GM21526 (cell line): ENCODE measurements at regions not wholly inside any gene's neighbourhood (a gene's known extent, or its start where the extent isn't known, plus 50 kb on each side); places are given as distances from the start of the nearest gene placed in this dataset.
"Not testable (repeated sequence)": the region's sequence is repeated elsewhere in the genome, so short reads cannot be mapped to it uniquely, and the experiment has no call there.

Experiments used
- ATAC-seq: cut with Tn5 transposase; IDR thresholded peaks from one replicate; pipeline ENCODE4 v1.9.1; 2021; ENCODE audit warnings: moderate library complexity; ENCODE audit not compliant: unreplicated experiment, low FRiP score

- ATAC-seq: no peak
Observed at GRCh38 chr9:106771608-106772007, 91.4 kb upstream of the ZNF462 start.

GRCh38 chr9:106772523-106773290 lies 90.3 kb upstream of the ZNF462 start:
- no peak for ATAC-seq

- ATAC-seq: no peak
Observed at GRCh38 chr9:106773750-106774149, 89.2 kb upstream of the ZNF462 start.

DNA sequence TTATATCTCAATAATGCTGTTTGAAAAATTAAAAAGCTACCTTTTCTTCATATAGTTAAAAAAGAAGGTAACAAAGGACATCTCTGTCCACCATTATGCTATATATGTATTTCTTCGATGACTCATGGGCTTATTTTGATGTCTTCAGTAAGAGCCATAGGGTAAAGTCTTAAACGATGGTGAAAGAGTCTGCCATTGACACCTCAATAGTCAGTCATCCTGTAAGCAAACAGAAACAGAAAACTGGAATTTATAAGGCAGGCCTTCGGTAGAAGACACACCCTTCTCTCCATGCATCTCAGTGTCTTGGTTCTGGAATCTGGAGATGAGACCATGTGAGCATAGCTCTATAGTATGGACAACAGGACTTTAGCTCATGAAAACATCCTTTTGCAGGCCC lies 87.0 kb upstream of the ZNF462 start:
- no peak for ATAC-seq

DNA sequence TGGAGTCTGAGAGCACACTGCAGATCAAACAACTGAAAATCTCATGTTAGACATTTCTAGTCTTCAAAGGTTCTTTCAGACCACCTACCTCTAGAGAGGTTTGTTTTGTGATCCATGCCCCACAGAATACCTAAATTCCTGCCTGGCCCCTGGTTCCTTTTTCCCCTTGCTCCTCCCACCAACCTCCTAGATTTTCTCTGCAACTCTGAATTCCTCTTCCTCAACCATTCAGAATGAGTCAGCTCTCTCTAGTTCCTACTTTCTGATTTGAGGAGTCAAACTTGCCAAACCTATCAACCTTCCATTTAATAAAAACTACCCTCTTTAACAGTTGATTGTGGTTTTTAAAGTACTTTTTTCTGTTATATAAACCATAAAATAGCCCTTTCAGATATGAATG lies 83.2 kb upstream of the ZNF462 start:
- ATAC-seq: no peak

GRCh38 chr9:106783121-106783520 lies 79.8 kb upstream of the ZNF462 start:
- no peak for ATAC-seq

DNA sequence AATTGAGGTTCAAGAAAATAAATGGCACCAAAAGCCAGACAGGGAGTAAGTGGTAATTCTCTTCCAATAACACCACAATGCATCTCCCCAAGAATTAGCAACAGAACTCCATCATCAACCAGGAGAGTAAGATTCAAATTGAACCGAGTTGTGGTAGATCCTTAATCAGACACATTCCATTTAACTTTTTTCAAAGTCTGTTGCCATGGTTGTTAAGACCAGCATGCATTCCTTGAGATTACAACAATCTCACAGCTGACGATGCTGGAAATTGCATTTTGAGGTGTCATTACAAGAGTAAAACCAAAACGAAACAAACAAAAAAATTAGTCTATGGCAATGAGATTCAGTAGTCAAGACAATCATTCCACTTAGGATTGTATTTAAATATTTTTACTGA lies 78.9 kb upstream of the ZNF462 start:
- ATAC-seq: no peak

DNA sequence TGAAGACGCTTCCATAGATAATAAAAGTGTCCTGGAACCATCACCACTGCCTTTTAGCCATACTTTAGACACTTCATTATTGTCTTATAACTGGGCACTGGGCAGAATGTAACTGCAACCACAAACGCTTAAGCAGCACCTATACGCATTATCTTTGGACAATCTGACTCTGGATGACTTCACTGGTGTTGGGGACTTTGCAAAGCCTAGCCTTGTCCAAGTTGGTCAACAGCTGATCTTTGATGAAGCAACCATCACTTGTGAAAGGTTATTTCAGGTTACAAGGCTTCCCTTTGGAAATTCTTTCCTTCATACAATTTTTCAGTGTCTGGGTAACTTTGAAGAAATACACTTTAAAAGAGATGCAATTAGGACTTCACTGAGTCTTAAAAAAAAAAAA lies 77.8 kb upstream of the ZNF462 start:
- ATAC-seq: no peak

DNA sequence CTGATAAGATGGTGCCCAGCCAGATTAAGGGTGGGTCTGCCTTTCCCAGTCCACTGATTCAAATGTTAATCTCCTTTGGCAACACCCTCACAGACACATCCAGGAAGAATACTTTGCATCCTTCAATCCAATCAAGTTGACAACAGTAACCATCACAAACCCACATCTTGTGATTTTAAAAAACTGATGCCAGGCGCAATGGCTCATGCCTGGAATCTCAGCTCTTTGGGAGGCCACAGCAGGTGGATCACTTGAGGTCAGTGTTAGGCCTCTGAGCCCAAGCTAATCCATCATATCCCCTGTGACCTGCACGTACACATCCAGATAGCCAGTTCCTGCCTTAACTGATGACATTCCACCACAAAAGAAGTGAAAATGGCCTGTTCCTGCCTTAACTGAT lies 74.9 kb upstream of the ZNF462 start:
- not testable (repeated sequence) for ATAC-seq

DNA sequence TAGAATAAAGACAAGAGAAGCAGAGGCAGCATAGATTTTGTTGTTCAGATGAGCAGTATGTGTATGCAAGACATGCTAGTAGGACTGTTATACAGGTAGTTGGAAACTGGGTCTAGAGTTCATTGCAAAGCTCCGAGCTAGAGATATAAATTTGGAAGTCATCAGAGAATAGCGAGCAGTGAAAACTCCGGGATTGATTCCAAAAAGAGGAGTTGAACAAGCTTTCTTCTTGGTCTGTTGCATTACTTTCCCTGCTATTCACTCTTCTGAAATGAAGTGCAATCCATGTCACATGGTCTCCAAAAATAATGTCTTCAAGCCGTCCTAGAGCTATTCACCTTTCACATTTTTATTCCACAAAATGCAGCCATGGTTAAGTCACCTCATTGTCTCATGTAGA lies 67.9 kb upstream of the ZNF462 start:
- no peak for ATAC-seq

DNA sequence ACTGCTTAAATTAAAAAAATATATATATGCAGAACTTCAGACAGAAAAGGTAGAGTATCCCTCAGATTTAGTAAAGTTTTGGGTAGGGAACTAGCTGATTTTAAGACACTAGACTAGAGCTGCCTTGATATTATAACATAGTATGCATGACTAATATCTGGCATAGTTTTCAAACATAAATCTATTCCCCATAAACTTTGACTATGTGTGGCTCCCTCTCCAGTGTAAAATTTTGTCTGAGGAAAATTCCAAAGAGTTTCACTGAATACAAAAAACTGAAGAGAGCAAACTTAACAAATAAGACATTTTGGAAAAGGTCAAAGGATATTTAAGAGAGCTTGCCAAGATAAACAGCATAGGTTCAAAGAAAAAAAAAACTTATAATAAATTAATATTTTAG lies 66.2 kb upstream of the ZNF462 start:
- ATAC-seq: no peak

DNA sequence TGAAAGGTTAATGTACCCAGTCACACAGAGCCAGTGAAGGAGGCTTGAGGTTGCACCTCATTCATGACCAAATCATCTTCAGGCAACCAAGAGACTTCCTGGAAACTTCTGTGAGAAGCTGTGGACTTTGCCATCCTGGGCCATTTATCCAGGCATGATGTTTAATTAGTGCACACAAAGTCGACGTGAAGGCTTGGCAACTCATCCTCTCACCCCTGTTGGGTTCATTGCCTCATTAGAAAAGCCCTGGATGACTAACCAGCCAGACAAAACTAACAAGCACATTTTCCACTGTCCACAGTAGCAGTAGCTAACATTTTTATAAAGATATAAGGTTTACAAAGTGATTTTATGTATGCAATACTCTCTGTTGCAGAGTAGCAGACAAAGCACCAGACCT lies 65.7 kb upstream of the ZNF462 start:
- ATAC-seq: no peak

DNA sequence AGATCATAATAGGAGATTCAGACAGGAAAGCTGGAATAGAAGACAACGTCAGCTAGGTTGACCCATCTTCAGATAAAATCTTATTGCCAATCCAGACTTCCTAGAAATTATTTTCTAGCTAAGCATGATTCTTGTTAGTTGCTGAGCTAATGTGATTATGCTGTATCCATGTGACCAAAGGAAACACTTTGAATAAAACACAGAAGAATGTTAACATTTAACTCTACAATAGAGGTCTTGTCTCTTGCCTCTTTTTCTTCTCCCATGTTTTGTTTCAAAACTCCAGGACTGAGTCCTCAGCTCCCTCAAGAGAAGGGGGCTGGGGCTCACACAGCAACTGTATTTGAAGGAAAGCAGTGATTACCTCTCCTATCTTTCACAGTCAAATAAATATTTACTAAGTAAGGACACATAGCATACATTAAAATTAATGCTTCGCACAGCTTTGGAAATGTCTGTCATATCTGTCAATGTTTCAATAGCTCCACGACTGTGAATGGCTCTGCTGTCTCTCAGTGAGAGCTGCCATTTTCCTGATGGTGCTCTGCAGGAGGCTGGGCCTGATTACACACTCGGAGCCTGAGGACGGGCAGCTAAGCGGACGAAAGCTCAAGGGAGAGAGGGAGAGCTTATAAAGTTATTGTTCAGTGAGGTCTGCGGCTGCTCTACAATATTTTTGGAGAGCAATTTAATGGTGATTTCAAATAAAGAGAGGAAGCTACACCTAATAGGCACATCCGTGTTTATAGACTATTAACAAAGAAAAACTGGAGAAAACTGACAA lies 64.8 kb upstream of the ZNF462 start:
- no peak for ATAC-seq

GRCh38 chr9:106799152-106799551 lies 63.8 kb upstream of the ZNF462 start:
- no peak for ATAC-seq

- ATAC-seq: no peak
Observed at GRCh38 chr9:106800701-106801270, 62.2 kb upstream of the ZNF462 start.

GRCh38 chr9:106801816-106802215 lies 61.1 kb upstream of the ZNF462 start:
- no peak for ATAC-seq
